Nephron (organoid): ENCODE measurements at regions not wholly inside any gene's neighbourhood (a gene's known extent, or its start where the extent isn't known, plus 50 kb on each side); places are given as distances from the start of the nearest gene placed in this dataset.
A peak's percentile ranks its signal among the peaks of the same experiment; 100 is the strongest.

ENCODE experiments used
- H3K27ac Mint-ChIP-seq, 3 experiments: 2 replicates each; pipeline ENCODE4 v1.8.0; 2020; ENCODE audit warnings: mixed read lengths in 3 of 3, mild to moderate bottlenecking in 2 of 3, moderate library complexity in 1 of 3
- H3K27me3 Mint-ChIP-seq: 2 replicates; pipeline ENCODE4 v1.8.0; 2021; ENCODE audit warnings: low read depth, mild to moderate bottlenecking, moderate library complexity, mixed read lengths
- H3K36me3 Mint-ChIP-seq: 2 replicates; pipeline ENCODE4 v1.8.0; 2020; ENCODE audit warnings: low read depth, mixed read lengths
- H3K4me1 Mint-ChIP-seq: 2 replicates; pipeline ENCODE4 v1.8.0; 2020; ENCODE audit warnings: mixed read lengths
- H3K4me3 Mint-ChIP-seq, 3 experiments: 2 replicates each; pipeline ENCODE4 v1.8.0; 2020; ENCODE audit warnings: mild to moderate bottlenecking in 3 of 3, mixed read lengths in 3 of 3, moderate library complexity in 2 of 3
- H3K9me3 Mint-ChIP-seq: 2 replicates; pipeline ENCODE4 v1.8.0; 2020; ENCODE audit warnings: mixed read lengths
- TF ChIP-seq, protein P1 (sequence below), 3 experiments: fragments of 200-600 bp; sonication (generic); IDR thresholded peaks; one replicate each; pipeline ENCODE4 v1.5.0; 2021; ENCODE audit warnings: antibody characterized with exemption in 3 of 3; ENCODE audit not compliant: unreplicated experiment in 3 of 3

DNA sequence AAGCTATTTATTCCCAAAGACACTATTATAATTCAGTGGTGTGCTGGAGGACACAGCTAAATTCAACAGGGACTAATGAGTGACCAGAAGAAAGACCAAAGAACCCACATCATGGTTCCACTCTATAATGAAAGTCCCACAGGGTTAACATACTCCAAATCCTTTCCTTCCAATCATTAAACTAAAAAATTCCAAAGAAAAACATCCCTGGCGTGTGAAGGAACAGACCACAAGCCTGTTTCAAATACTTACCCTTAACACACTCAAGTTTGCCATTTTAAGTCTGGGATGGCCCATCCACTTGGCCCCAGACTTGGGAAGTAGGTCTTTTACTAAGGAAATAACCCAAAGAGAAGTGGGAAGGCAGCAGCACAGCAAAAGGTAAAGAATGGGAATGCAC lies 150.1 kb upstream of the CCDC150 start:
- Mint-ChIP-seq H3K4me1 (peaks cover 16% of the 10 kb centered on the region), H3K4me3 (no peak overlapping the region), H3K9me3 (peaks cover 10% of the 10 kb centered on the region), H3K27me3 (no peaks in the 10 kb centered on the region), H3K36me3 (peaks cover 13% of the 10 kb centered on the region), H3K27ac (peak overlapping the region in 2 of 3 experiments; percentile 5 to 51)
- TF ChIP-seq, protein P1, sequence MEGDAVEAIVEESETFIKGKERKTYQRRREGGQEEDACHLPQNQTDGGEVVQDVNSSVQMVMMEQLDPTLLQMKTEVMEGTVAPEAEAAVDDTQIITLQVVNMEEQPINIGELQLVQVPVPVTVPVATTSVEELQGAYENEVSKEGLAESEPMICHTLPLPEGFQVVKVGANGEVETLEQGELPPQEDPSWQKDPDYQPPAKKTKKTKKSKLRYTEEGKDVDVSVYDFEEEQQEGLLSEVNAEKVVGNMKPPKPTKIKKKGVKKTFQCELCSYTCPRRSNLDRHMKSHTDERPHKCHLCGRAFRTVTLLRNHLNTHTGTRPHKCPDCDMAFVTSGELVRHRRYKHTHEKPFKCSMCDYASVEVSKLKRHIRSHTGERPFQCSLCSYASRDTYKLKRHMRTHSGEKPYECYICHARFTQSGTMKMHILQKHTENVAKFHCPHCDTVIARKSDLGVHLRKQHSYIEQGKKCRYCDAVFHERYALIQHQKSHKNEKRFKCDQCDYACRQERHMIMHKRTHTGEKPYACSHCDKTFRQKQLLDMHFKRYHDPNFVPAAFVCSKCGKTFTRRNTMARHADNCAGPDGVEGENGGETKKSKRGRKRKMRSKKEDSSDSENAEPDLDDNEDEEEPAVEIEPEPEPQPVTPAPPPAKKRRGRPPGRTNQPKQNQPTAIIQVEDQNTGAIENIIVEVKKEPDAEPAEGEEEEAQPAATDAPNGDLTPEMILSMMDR (IDR thresholded peaks at IDR 0.05; ENCODE audit: unreplicated experiment in 3 of 3), result no peak

DNA sequence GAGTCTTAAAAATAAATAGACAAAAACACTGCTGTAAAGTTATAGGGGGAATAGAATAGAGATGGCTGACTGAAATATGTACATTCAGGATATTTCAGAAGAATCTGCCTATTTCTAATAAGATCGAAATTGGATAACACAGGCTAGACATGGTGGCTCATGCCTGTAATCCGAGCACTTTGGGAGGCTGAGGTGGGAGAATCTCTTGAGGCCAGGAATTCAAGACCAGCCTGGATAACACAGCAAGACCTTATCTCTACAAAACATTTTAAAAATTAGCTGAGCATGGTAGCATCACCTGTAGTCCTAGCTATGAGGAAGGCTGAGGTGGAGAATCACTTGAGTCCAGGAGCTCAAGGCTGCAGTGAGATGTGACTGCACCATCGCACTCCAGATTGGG lies 146.6 kb upstream of the CCDC150 start:
- Mint-ChIP-seq H3K9me3 (peaks cover 15% of the 10 kb centered on the region), H3K4me1 (peaks cover 5% of the 10 kb centered on the region), H3K27ac (no peak overlapping the region), H3K36me3 (peaks cover 13% of the 10 kb centered on the region), H3K27me3 (no peaks in the 10 kb centered on the region), H3K4me3 (no peak overlapping the region)
- TF ChIP-seq, protein P1 (IDR thresholded peaks at IDR 0.05; ENCODE audit: unreplicated experiment in 3 of 3), result no peak

DNA sequence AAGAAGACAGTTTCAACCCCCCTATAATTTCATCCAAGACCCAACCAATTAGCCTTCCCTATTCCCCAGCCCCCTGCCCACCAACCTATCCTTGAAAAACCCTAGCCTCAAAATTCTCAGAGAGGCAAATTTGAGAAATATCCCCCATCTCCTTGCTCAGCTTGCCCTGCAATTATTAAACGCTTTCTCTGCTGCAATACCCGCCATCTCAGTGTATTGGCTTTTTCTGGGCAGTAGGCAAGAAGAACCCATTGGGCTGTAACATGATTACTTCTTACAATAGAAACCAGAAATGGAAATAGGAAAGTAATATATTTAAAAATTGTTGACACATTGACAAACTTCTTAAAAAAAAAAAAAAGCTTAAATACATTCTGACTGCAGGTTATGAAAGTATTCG lies 140.6 kb upstream of the CCDC150 start:
- H3K4me3 Mint-ChIP-seq, result no peak overlapping the region
- no peaks in the 10 kb centered on the region for H3K4me1 Mint-ChIP-seq
- TF ChIP-seq, protein P1 (IDR thresholded peaks at IDR 0.05; ENCODE audit: unreplicated experiment in 3 of 3), result no peak
- peaks cover 7% of the 10 kb centered on the region for H3K36me3 Mint-ChIP-seq
- peaks cover 15% of the 10 kb centered on the region for H3K9me3 Mint-ChIP-seq
- H3K27me3 Mint-ChIP-seq, result no peaks in the 10 kb centered on the region
- peak overlapping the region in 2 of 3 experiments; percentile 56 to 84 for H3K27ac Mint-ChIP-seq

DNA sequence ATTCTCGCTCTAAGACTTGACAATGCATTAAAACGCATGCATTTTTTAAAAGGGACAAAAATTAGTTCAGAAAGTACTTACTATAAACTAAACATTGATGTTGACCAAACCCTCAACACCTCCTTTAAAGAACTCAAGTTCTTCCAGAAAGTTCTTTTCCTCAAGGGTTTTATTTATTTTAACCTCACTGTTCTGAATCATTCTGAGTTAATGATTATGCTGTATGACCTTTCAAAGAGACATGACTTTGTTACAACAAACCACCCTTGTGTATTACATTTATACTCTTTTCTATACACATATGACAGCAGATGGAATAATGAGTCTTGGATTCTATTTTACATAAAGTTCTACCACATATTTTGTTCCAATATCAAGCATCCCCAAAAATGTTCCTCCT lies 139.8 kb upstream of the CCDC150 start:
- H3K4me3 Mint-ChIP-seq, result no peak overlapping the region

DNA sequence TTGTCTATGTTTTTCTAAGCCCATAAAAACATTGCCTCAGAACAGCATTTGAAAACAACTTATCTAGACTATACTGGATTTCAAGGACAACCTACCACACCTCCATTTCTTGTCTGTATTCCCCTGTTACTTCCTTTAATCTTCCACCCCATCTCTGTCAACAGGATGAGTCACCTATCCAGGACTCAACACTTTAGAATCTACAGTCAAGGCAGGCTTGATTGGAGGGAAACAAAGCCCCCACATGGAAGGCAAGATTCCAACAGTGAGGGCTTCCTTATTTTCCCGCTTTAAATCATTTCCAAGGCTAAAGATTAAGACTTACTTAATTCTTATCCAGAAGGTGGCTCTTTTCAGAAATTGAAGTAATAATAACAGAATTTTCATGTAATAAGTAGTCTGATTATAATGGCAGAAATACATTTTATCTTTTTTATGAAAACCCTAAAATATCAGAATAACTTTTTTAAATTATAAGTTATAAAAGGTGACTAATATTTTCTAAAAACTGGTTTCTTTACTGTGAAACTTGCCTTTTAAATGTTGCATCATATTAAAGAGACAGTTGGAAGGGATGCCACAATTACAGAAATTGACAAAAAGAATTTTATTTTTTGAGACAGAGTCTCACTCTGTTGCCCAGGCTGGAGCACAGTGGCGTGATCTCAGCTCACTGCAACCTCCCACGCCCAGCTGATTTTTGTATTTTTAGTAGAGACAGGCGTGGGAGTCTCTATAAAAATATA lies 138.7 kb upstream of the CCDC150 start:
- no peak overlapping the region for H3K27ac Mint-ChIP-seq
- H3K27me3 Mint-ChIP-seq, result no peaks in the 10 kb centered on the region
- no peak overlapping the region for H3K4me3 Mint-ChIP-seq

More for the DNA sequence above, 139.8 kb upstream of the CCDC150 start:
- no peaks in the 10 kb centered on the region for H3K4me1 Mint-ChIP-seq
- H3K27ac Mint-ChIP-seq, result no peak overlapping the region
- peaks cover 10% of the 10 kb centered on the region for H3K9me3 Mint-ChIP-seq
- H3K36me3 Mint-ChIP-seq, result peaks cover 3% of the 10 kb centered on the region
- no peaks in the 10 kb centered on the region for H3K27me3 Mint-ChIP-seq
- TF ChIP-seq, protein P1 (IDR thresholded peaks at IDR 0.05; ENCODE audit: unreplicated experiment in 3 of 3), result no peak

More for the DNA sequence above, 138.7 kb upstream of the CCDC150 start:
- H3K4me1 Mint-ChIP-seq, result no peaks in the 10 kb centered on the region
- peaks cover 3% of the 10 kb centered on the region for H3K36me3 Mint-ChIP-seq
- TF ChIP-seq, protein P1 (IDR thresholded peaks at IDR 0.05; ENCODE audit: unreplicated experiment in 3 of 3), result no peak
- H3K9me3 Mint-ChIP-seq, result peaks cover 10% of the 10 kb centered on the region
